GM04504 (cell line): ENCODE measurements at regions not wholly inside any gene's neighbourhood (a gene's known extent, or its start where the extent isn't known, plus 50 kb on each side); places are given as distances from the start of the nearest gene placed in this dataset.
"Not testable (repeated sequence)": the region's sequence is repeated elsewhere in the genome, so short reads cannot be mapped to it uniquely, and the experiment has no call there.

Experiments used
- DNase-seq: peaks from one replicate; pipeline ENCODE4 v3.0.0-alpha.2; 2012; ENCODE audit warnings: low read depth

DNA sequence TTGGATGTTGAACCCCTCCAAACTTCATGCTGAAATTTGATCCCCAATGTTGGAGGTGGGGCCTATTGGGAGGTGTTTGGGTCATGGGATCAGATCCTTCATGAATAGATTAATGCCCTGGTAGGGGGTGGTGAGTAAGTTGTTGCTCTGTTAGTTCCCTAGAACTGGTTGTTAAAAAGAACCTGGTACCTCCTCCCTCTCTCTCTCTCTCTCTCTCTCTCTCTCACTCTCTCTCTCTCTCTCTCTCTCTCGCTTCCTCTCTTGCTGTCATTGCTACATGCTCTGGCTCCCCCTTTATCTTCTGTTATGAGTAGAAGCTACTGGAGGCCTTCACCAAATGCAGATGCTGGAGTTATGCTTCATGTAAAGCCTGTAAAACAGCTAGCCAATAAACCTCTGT is 498.2 kb upstream of the NR5A2 start:
- DNase-seq: no peak

DNA sequence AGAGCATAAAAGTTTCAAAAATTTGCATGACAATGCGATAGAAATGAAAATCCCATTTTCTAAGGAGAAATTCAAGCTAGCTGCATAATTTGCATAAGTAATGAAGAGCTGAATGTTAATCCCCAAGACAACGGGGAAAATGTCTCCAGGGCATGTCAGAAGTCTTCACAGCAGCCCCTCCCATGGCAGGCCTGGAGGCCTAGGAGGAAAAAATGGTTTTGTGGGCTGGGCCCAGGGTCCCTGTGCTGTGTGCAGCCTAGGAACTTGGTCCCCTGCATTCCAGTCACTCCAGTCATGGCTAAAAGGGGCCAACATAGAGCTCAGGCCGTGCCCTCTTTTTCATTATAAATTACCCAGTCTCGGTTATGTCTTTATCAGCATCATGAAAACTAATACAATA is 494.1 kb upstream of the NR5A2 start:
- not testable (repeated sequence) for DNase-seq

DNA sequence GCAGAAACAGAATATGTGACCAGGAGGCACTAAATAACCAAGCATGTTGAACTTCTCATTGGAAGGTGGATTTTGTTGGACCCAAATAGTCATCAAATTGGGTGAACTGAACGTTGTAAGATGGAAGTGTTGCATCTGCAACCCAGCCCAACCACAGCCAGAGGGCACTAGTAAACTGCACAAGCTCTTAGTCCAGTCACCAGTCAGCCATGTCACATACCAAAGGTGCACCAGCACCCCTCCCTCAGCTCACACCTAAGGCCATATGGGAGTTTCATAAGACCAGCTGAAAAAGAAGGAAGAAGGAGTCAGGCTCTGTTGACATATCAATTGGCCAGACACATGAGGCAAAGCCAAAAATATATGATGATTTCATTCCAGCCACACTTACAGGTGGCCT is 481.7 kb upstream of the NR5A2 start:
- DNase-seq: no peak

DNA sequence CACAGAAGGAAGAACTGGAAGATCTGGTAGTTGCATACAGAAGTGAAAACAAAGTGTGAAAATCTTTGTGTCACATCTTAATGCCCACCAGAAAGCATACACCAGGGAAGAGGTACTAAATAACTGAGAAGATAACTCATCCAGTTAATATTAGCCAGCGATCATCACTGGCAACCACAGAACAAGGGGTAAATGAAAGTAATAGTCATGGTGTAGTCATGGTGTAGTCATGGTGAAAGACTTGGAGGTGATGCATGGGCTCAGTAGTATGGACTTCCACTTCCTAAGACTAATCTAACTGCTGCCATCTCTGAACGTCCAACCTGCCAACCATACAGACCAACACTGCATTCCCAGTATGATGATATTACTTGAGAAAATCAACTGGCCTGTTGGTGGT is 481.2 kb upstream of the NR5A2 start:
- DNase-seq: no peak

DNA sequence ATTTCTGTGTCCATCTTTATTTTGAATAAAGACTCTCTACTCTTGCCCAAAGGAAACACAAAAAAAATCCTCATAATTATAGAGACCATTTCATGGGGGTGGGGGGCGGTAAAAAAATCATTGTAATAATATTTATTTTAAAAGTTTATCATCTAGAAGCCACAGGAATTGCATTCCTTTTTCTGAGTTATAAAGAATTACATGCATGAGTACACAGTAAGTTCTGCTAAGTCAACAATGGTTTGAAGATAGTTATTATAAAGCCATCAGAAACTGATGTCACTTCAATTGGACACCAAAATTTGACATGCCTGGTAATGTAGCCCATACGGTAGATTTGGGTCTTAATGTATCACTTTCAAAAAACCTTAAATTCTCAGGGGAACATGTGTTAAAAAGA is 478.1 kb upstream of the NR5A2 start:
- no peak for DNase-seq

DNA sequence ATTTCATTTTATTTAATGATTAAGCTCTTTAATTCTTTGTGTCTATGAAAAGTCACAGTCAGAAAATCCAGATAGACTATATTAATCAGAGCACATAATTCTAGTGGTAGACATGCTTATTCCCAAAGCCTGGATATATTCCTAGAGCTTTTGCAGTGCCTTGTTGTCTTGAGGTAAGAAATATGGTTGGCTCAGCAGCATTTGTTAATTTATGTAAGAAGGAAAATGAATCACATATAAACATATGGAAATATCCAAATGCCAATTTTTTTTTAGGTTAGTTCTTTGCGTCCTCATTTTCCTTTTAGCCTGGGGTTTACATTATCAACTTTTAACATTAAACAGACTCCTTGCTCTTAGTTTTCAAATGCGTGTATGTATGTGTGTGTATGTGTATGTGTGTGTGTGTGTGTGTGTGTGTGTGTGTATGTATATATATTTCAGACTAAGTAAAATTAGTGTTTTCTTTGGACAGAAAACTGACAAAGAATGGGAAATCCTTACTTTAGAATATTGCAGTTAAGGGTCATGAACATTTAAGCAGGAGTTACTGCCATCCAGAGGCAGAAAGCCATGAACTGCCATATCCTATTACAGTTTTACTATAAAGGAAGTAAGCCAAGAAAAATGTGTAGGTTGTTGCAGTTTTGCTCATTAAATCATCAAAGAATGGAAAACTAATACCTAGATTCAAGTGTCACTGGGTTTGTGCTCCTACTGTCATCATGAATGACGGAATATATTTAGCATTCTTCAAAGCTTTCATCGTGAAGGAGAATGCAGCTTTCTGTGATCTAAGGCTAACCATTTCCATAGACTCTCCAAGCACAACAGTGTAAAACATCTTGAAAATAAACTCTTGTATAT is 477.1 kb upstream of the NR5A2 start:
- DNase-seq: no peak

DNA sequence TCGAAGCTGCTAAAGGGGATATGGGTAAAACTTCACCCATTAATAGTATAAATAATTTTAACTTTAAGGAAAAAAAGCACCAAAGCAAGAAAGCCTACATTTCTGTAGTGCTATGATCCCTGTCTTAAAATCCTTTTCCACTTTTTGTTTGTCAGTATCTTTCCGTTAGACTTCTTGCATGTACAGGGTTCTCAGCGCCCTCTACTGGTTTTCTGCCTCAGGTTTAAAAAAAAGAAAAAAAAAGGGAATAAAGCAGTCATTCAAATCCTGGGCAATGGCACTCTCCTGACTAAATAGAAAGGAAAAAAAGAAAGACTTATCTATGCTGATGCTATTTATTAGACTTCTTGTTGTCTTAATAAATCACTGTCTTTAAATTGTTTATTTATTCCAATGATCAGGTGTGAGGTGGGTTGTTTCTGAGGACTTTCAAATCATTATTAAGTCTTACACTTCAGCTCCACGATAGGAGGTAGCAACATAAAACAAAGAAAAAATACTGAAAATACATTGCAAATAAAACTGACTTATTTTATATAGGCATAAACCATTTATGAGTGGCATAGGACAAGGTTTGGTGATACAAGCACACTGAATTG is 475.4 kb upstream of the NR5A2 start:
- DNase-seq: peak; percentile 36

DNA sequence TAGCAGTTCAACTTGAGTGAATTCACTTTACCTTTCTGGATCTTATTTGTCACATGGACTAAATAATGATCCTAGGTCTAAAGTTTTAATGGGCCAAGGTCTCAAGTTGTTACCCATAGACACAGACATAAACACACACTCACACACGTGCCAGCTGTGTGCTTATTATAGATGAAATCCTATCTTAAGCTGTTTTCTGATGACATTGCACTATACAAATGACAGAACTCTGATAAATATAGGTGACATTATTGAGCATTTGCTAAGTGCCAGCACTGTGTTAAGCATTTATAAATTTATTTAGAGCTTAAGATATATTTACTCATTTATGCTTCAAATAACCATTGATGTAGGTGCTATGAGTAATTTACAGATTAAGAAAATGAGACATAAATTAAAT is 474.4 kb upstream of the NR5A2 start:
- no peak for DNase-seq

DNA sequence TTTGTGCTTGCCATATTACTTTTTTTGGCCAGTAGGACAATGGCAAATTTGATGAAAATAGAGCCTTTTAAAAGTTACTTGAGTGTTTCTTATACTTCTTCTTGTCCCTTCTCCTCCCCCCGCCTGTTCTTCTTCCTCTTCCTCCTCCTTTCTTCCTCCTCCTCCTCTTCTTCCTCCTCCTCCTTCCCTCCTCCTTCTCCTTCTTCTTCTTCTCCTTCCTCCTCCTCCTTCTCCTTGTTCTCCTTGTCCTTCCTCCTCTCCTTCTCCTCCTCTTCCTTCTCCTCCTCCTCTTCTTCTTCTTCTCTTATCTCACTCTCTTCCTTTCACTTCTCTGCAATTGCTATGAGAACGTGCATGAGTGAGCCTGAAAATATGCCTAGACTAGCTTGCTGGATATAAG is 466.2 kb upstream of the NR5A2 start:
- DNase-seq: no peak

DNA sequence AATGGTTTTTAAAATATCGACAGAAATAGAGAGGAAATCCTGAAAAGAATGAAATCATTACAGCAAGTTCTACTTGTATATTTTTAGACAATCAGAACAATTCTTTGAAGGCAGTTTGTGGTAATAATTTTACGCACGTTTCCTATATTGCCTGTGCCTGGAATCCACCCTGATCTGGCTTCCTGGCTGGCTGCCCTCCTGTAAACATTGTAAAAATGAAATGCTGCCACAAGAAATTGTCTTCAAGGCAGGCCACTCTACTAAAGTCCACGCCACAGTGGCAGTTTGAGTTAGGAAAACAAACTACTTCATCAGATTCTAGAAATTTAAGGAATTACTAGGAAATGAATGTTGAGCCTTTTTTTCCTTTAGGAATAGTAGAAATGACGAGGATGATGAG is 454.5 kb upstream of the NR5A2 start:
- no peak for DNase-seq

DNA sequence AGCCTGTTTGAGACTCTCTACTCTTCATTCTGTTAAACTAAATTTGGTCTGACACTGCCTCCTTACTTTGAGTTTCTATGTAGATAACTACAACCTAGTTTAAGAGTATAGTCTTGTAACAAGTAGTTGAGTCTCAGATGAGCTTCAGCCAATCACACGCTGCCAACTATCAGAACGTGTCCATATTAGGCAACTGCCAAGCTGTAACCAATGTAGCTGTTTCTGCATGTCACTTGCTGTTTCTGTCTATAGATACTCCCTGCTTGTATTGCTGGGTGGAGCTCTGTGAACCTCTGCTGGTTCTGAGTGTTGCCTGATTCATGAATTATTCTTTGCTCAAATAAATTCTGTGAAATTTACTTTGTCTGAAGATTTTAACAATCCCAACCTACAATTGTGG is 452.6 kb upstream of the NR5A2 start:
- DNase-seq: no peak

DNA sequence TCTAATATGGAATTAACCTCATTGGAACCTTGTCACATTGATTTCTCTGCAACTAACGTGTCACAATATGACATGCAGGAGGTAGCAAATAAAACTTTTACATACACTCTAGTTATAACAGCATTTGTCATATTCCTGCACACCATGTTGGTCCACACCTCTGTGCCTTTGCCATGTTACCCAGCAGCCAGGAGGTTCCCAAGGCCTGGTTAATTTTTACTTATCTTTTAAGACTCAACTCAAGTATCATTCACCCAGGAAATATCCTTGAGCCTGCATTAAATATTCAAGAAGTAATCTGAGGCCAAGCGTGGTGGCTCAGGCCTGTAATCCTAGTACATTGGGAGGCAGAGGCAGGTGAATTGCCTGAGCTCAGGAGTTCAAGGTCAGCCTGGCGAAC is 447.2 kb upstream of the NR5A2 start:
- no peak for DNase-seq

DNA sequence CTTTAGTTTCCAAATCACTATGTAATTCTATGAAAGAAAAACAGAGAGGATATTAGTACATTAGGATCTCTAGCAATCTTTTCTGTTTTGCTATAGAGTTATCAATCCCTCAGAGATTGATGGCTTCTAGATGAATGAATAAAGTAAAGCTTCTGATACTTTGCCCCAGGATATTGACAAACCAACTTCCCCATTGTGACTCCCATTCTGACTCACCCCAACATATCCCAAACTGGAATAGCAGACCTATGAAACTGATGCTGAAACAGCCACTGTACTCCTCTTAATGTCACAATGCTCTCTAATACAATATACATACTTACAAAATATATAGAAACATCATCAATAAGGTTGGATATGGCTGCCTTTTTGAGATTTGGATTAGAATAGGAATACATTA is 442.1 kb upstream of the NR5A2 start:
- DNase-seq: no peak

DNA sequence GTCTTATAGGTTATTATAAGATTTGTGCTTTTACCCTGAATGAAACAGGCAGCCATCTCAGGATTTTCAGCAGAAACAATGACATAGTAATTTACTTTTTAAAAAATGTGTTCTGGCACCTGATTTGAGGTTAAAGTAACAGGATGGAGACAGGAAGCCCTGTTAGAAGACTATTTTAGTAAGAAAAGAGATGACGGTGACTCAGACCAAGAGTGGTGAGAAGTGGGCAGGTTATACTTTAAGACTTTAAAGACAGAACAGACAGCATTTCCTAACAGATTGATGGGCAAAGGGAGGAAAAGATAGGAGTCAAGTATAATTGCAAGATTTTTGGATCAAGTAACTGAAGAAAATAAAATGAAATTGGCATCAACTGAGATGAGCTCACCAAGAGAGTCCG is 436.8 kb upstream of the NR5A2 start:
- no peak for DNase-seq

DNA sequence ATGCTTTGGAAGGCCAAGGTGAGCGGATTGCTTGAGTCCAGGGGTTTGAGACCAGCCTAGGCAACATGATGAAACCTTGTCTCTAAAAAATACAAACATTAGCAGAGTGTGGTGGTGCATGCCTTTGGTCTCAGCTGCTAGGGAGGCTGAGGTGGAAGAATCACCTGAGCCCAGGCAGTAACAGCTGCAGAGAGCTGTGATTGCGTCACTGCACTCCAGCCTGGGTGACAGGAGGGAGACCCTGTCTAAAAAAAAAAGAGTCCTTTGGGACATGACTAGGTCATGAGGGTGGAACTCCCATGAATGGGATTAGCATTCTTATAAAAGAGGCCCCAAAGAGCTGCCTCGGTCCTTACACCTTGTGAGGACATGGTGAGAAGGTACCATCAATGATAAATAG is 436.0 kb upstream of the NR5A2 start:
- no peak for DNase-seq

DNA sequence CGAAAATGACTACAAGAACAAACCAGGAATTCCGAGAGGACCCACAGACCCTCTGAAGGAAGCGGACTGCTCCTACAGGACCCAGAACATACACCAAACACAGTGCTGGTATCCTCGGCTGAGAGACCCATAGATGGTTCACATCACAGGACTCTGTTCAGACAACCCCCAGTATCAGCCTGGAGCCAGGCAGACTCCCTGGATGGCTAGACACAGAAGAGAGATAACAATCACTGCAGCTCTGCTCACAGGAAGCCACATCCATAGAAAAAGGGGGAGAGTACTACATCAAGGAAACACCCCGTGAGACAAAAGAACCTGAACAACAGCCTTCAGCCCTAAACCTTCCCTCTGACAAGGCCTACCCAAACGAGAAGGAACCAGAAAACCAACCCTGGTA is 434.0 kb upstream of the NR5A2 start:
- DNase-seq: no peak

DNA sequence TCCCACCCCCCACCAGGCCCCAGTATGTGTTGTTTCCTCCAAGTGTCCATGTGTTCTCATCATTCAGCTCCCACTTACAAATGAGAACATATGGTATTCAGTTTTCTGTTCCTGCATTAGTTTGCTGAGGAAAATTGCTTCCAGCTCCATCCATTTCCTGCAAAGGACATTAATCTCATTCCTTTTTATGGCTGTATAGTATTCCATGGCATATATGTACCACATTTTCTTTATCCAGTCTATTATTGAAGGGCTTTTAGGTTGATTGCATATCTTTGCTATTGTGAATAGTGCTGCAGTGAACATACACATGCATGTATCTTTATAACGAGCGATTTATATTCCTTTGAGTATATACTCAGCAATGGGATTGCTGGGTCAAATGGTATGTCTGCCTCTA is 431.1 kb upstream of the NR5A2 start:
- not testable (repeated sequence) for DNase-seq

DNA sequence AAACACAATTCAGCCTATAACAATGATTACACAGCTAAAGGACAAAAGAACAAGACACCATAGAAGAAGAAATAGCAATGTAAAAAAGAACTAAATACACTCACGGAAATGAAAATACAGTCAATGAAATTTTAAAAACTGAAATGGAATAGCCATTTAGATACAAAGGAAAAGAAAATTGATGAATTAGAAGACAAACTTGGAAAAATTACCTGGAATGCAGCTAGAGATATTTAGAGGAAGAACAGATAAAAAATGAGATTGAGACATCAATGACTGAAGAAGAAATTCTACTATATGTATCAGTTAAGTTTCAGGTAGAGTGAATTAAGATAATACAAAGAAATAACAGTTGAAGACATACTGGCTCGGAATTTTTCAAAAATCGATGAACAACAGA is 430.4 kb upstream of the NR5A2 start:
- DNase-seq: no peak

DNA sequence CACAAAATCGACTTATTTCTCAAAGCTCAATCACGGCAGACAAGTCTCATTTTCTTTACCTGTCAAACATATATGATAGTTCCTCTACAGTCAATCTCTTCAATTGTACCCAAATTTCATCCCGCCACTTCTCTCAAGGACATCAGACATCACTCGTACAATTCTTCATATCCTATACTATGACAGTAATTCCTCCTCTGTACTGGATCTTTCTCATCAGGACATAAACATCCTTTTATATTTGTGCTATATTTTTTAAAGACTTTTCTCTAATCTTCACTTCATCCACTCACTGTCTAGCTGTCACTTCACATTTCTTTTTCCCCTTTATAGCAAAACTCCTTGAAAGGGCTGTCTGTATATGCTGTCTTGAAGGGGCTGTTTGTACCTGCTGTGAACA is 419.1 kb upstream of the NR5A2 start:
- DNase-seq: no peak

DNA sequence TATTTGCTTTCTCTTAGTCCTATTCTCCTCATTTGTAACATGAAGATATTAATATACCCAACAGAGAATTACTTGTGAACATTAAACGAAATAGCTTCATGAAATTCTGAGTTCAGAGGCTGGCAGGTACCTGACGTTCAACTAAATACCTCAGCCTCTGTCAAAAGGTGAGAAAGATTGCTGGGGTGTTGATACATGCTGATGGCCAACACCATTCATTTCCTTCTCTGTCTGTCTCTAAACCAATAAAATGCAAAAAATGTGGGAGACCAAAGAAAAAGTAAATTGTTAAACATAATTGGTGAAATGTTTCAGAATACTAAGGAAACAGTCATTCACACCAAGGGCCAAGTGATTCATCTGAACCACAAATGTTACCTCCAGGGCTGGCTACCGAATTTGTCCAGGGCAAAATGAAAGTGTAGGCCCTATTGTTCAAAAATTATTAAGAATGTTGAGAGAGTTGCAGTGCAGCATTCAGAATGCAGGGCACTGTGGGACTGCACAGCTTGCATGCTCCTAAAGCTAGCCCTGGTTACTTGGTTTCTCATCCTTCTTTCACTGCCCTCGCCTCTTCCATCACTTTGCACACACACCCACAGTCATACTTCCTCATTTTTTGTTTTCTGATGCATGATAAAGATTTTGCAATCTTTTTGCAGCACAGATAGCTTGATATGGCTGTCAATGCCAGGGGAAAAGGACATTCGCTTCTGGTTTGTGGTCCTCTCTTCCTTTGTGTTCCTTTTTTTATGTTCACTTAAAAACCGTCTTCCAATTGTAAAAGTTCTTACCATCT is 414.3 kb upstream of the NR5A2 start:
- no peak for DNase-seq

DNA sequence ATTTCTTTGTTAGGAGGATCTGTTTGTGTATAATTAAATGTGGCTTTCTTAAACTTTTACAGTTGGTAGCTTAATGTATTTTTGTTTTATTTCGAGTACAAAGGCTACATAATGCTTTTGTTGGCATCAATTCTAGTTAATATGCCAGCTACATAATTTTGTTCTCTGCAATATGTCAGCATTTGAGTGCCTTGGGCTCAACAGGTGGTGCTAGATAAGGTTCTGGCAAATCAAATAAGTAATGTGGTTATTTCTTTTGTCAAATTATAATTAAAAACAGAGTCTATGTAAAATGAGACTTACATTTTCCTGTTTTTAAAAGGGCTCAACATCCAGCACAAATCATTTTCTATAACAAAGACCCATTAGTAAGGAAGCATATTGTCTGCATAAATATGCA is 410.6 kb upstream of the NR5A2 start:
- no peak for DNase-seq

DNA sequence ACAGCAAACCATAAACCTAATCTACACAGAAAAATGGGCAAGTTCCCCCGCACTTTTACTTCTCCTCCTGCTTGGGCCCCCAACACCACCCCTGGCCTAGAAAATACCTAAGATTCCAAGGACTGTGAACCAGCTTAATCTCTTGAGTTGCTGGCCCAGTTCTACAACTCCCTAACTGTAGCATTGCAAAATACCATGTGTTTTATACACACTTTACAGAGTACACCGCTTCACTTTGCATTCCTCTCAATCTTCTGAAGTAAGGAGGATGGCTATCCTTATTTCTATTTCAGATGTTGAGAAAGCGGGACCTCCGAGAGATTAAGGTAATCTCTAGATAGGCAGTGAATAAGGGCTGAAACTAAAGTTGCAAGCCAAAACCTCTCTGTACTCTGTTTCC is 408.3 kb upstream of the NR5A2 start:
- no peak for DNase-seq

DNA sequence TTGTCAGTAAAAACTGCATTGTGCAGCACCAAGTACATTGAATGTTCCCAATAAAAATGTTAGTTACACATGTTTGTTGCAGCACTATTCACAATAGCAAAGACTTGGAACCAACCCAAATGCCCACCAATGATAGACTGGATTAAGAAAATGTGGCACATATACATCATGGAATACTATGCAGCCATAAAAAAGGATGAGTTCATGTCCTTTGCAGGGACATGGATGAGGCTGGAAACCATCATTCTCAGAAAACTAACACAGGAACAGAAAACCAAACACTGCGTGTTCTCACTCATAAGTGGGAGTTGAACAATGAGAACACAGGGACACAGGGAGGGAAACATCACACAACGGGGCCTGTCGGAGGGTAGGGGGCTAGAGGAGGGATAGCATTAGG is 401.3 kb upstream of the NR5A2 start:
- not testable (repeated sequence) for DNase-seq
